WTC11 (cell line): ENCODE measurements at regions not wholly inside any gene's neighbourhood (a gene's known extent, or its start where the extent isn't known, plus 50 kb on each side); places are given as distances from the start of the nearest gene placed in this dataset.

Experiments
- ATAC-seq: fragments of 200-7000 bp; cut with Tn5 transposase; 2 replicates; pipeline ENCODE4 v1.10.0; 2021; ENCODE audit warnings: mild to moderate bottlenecking, moderate library complexity
- CTCF ChIA-PET: fragments of 300-600 bp; sonication (Branson Sonifier 250); formaldehyde crosslinking; loops from one replicate; lab custom pipeline; 2021; ENCODE audit warnings: antibody characterized with exemption; lab: Charles Lee
- POLR2A ChIA-PET: fragments of 350-600 bp; sonication (Branson Sonifier 250); formaldehyde crosslinking; loops from one replicate; lab custom pipeline; 2021; ENCODE audit warnings: antibody characterized with exemption; lab: Charles Lee
- DNase-seq: peaks from one replicate; pipeline ENCODE4 v3.0.0; 2021; ENCODE audit warnings: low spot score
- H3K27ac Mint-ChIP-seq: 2 replicates; pipeline ENCODE4 v1.8.0; 2021; ENCODE audit warnings: mixed read lengths
- H3K27me3 Mint-ChIP-seq: 2 replicates; pipeline ENCODE4 v1.8.0; 2021; ENCODE audit warnings: low read depth, mild to moderate bottlenecking, moderate library complexity, mixed read lengths
- H3K36me3 Mint-ChIP-seq: 2 replicates; pipeline ENCODE4 v1.8.0; 2021; ENCODE audit warnings: mixed read lengths
- H3K4me1 Mint-ChIP-seq: 2 replicates; pipeline ENCODE4 v1.8.0; 2022; ENCODE audit warnings: mixed read lengths
- H3K4me3 Mint-ChIP-seq: 2 replicates; pipeline ENCODE4 v1.8.0; 2021; ENCODE audit warnings: mild to moderate bottlenecking, moderate library complexity, mixed read lengths
- H3K9me3 Mint-ChIP-seq: 2 replicates; pipeline ENCODE4 v1.8.0; 2021; ENCODE audit warnings: mixed read lengths
- ATF1 ChIP-seq: sonication (generic); formaldehyde crosslinking; IDR thresholded peaks from 2 replicates; pipeline ENCODE4 v1.8.1; 2023; ENCODE audit warnings: mild to moderate bottlenecking, moderate library complexity, missing genetic modification reagents
- ATF2 ChIP-seq: sonication (generic); formaldehyde crosslinking; IDR thresholded peaks from 2 replicates; pipeline ENCODE4 v1.8.1; 2022; ENCODE audit warnings: low read depth, missing genetic modification reagents, borderline replicate concordance
- CDX4 ChIP-seq: fragments of 250-450 bp; sonication (Bioruptor Pico); IDR thresholded peaks from 2 replicates; pipeline ENCODE4 v1.9.0; 2021; ENCODE audit warnings: moderate library complexity, mild to moderate bottlenecking, inconsistent platforms, borderline replicate concordance
- CREB1 ChIP-seq: sonication (generic); formaldehyde crosslinking; IDR thresholded peaks from 2 replicates; pipeline ENCODE4 v1.8.0; 2023; ENCODE audit warnings: mild to moderate bottlenecking, missing genetic modification reagents
- EMX1 ChIP-seq: fragments of 250-450 bp; sonication (Bioruptor Pico); IDR thresholded peaks from 2 replicates; pipeline ENCODE4 v1.8.0; 2021; ENCODE audit warnings: mild to moderate bottlenecking
- FOXK1 ChIP-seq: sonication (generic); formaldehyde crosslinking; IDR thresholded peaks from 2 replicates; pipeline ENCODE4 v1.8.0; 2022; ENCODE audit warnings: mild to moderate bottlenecking, moderate library complexity, missing genetic modification reagents
- FOXP4 ChIP-seq: sonication (generic); formaldehyde crosslinking; IDR thresholded peaks from 2 replicates; pipeline ENCODE4 v1.8.0; 2022; ENCODE audit warnings: mild to moderate bottlenecking, missing genetic modification reagents
- GTF2I ChIP-seq: fragments of 250-450 bp; sonication (Bioruptor Pico); conservative IDR thresholded peaks from 2 replicates; pipeline ENCODE4 v1.4.0; 2021; ENCODE audit warnings: mild to moderate bottlenecking
- HMGA2 ChIP-seq: fragments of 250-450 bp; sonication (Bioruptor Pico); IDR thresholded peaks from 2 replicates; pipeline ENCODE4 v1.4.0; 2021; ENCODE audit warnings: mild to moderate bottlenecking, moderate library complexity
- KAT7 ChIP-seq: sonication (generic); formaldehyde crosslinking; IDR thresholded peaks from 2 replicates; pipeline ENCODE4 v1.8.1; 2023; ENCODE audit warnings: missing genetic modification reagents, mild to moderate bottlenecking, borderline replicate concordance
- MXD4 ChIP-seq: fragments of 250-450 bp; sonication (Bioruptor Pico); IDR thresholded peaks from 2 replicates; pipeline ENCODE4 v1.8.0; 2021; ENCODE audit warnings: mild to moderate bottlenecking, moderate library complexity, borderline replicate concordance
- NFATC4 ChIP-seq: fragments of 250-450 bp; sonication (Bioruptor Pico); IDR thresholded peaks from 2 replicates; pipeline ENCODE4 v1.9.0; 2021; ENCODE audit warnings: mild to moderate bottlenecking
- NR3C1 ChIP-seq: sonication (generic); formaldehyde crosslinking; conservative IDR thresholded peaks from 2 replicates; pipeline ENCODE4 v1.8.1; 2023; ENCODE audit warnings: low read depth, mild to moderate bottlenecking, missing genetic modification reagents
- PRRX2 ChIP-seq: fragments of 250-450 bp; sonication (Bioruptor Pico); IDR thresholded peaks from 2 replicates; pipeline ENCODE4 v1.8.0; 2021; ENCODE audit warnings: mild to moderate bottlenecking
- SMAD4 ChIP-seq: sonication (generic); formaldehyde crosslinking; IDR thresholded peaks from 2 replicates; pipeline ENCODE4 v1.8.0; 2022; ENCODE audit warnings: mild to moderate bottlenecking, missing genetic modification reagents
- SOX15 ChIP-seq: fragments of 250-450 bp; sonication (Bioruptor Pico); IDR thresholded peaks from 2 replicates; pipeline ENCODE4 v1.9.0; 2021; ENCODE audit warnings: mild to moderate bottlenecking
- STAT6 ChIP-seq: sonication (generic); formaldehyde crosslinking; conservative IDR thresholded peaks from 2 replicates; pipeline ENCODE4 v1.8.1; 2023; ENCODE audit warnings: mild to moderate bottlenecking, low read depth, missing genetic modification reagents, moderate library complexity
- TEAD1 ChIP-seq: sonication (generic); formaldehyde crosslinking; IDR thresholded peaks from 2 replicates; pipeline ENCODE4 v1.8.0; 2022; ENCODE audit warnings: mild to moderate bottlenecking, missing genetic modification reagents
- TP53 ChIP-seq: sonication (generic); formaldehyde crosslinking; IDR thresholded peaks from 2 replicates; pipeline ENCODE4 v1.8.1; 2023; ENCODE audit warnings: mild to moderate bottlenecking, missing genetic modification reagents
- USF1 ChIP-seq: sonication (generic); formaldehyde crosslinking; IDR thresholded peaks from 2 replicates; pipeline ENCODE4 v1.8.0; 2022; ENCODE audit warnings: mild to moderate bottlenecking, missing genetic modification reagents
- ZBTB21 ChIP-seq: sonication (generic); formaldehyde crosslinking; IDR thresholded peaks from 2 replicates; pipeline ENCODE4 v1.8.1; 2023; ENCODE audit warnings: mild to moderate bottlenecking, missing genetic modification reagents, borderline replicate concordance
- ZNF671 ChIP-seq: fragments of 250-450 bp; sonication (Bioruptor Pico); IDR thresholded peaks from 2 replicates; pipeline ENCODE4 v1.8.0; 2021; ENCODE audit warnings: mild to moderate bottlenecking

- no peak overlapping the region for H3K27ac Mint-ChIP-seq
- peaks cover 21% of the 10 kb centered on the region for H3K4me1 Mint-ChIP-seq
- ChIA-PET POLR2A (interaction anchor here (0.7 kb wide), 1 partner anchor 9 kb away, joined by 5 read pairs; no protein-coding TSS in a partner anchor), CTCF (interaction anchor here (0.6 to 0.8 kb wide), 3 partner anchors 16 to 403 kb away, joined by 3 to 7 read pairs (median 3); no protein-coding TSS in a partner anchor)
- peaks cover 7% of the 10 kb centered on the region; the same call in 1 of the 2 replicates for H3K9me3 Mint-ChIP-seq
- H3K36me3 Mint-ChIP-seq, result no peaks in the 10 kb centered on the region
- no peak overlapping the region for H3K4me3 Mint-ChIP-seq
- DNase-seq (no peak), ATAC-seq (no peak)
- TF ChIP-seq GTF2I (CRISPR knock-in tag) (no peak), TP53 (no peak), HMGA2 (CRISPR knock-in tag) (no peak), FOXK1 (CRISPR knock-in tag) (no peak), ATF2 (no peak), CDX4 (CRISPR knock-in tag) (no peak), PRRX2 (CRISPR knock-in tag) (no peak), ATF1 (CRISPR knock-in tag) (no peak), KAT7 (CRISPR knock-in tag) (no peak), ZBTB21 (CRISPR knock-in tag) (no peak), STAT6 (CRISPR knock-in tag) (no peak), CREB1 (CRISPR knock-in tag) (no peak), TEAD1 (CRISPR knock-in tag) (no peak), NR3C1 (CRISPR knock-in tag) (no peak), NFATC4 (CRISPR knock-in tag) (no peak), FOXP4 (CRISPR knock-in tag) (no peak), EMX1 (CRISPR knock-in tag) (no peak)
- H3K27me3 Mint-ChIP-seq, result no peaks in the 10 kb centered on the region
Observed at GRCh38 chr12:93002293-93003054, 73.4 kb upstream of the EEA1 start.

GRCh38 chr12:93003531-93004239 lies 74.6 kb upstream of the EEA1 start:
- Mint-ChIP-seq H3K9me3 (peaks cover 2% of the 10 kb centered on the region; the same call in 1 of the 2 replicates), H3K4me3 (no peak overlapping the region), H3K27ac (no peak overlapping the region), H3K36me3 (no peaks in the 10 kb centered on the region), H3K4me1 (peaks cover 27% of the 10 kb centered on the region), H3K27me3 (no peaks in the 10 kb centered on the region)
- DNase-seq, result no peak
- ChIA-PET POLR2A (no interaction called here), CTCF (interaction anchor here (2.5 kb wide), 1 partner anchor 16 kb away, joined by 11 read pairs; no protein-coding TSS in a partner anchor)
- no peak; the same call in 1 of the 2 replicates for ATAC-seq
- no peak for TF ChIP-seq SOX15
- no peak for TF ChIP-seq MXD4 (CRISPR knock-in tag)
- no peak for TF ChIP-seq USF1 (CRISPR knock-in tag)
- TF ChIP-seq SMAD4 (CRISPR knock-in tag), result no peak
- TF ChIP-seq ZNF671, result no peak
